ENCODE measurements at regions not wholly inside any gene's neighbourhood (a gene's known extent, or its start where the extent isn't known, plus 50 kb on each side); places are given as distances from the start of the nearest gene placed in this dataset.

- DNase-seq (no peak), ATAC-seq (no peak)
- Histone ChIP-seq H3K4me1 (no peaks in the 10 kb centered on the region), H3K4me3 (no peak overlapping the region), H3K27ac (no peak overlapping the region), H3K27me3 (ENCODE audit: low read depth) (no peaks in the 10 kb centered on the region), H3K36me3 (no peaks in the 10 kb centered on the region), H3K9me3 (no peaks in the 10 kb centered on the region)
- no peak for TF ChIP-seq CTCF (IDR thresholded peaks at IDR 0.05)
- intact Hi-C loops (cut with DNase I), result no loop called here
These were observed 195.5 kb upstream of the FOXA2 start for GRCh38 chr20:22779878-22780277.

GRCh38 chr20:22781869-22782268, 197.5 kb upstream of the FOXA2 start:
- no peaks in the 10 kb centered on the region for H3K9me3 ChIP-seq
- intact Hi-C loops (cut with DNase I), result no loop called here
- DNase-seq (no peak), ATAC-seq (no peak)
- TF ChIP-seq CTCF (IDR thresholded peaks at IDR 0.05), result no peak
- H3K4me1 ChIP-seq, result no peaks in the 10 kb centered on the region
- no peak overlapping the region for H3K4me3 ChIP-seq
- H3K27ac ChIP-seq, result no peak overlapping the region
- H3K36me3 ChIP-seq, result no peaks in the 10 kb centered on the region
- no peaks in the 10 kb centered on the region for H3K27me3 ChIP-seq (ENCODE audit: low read depth)

GRCh38 chr20:22789676-22790075, 205.3 kb upstream of the FOXA2 start:
- no peak overlapping the region for H3K27ac ChIP-seq
- no peak for TF ChIP-seq CTCF (IDR thresholded peaks at IDR 0.05)
- peaks cover 10% of the 10 kb centered on the region for H3K4me1 ChIP-seq
- H3K27me3 ChIP-seq (ENCODE audit: low read depth), result no peaks in the 10 kb centered on the region
- no peaks in the 10 kb centered on the region for H3K9me3 ChIP-seq
- intact Hi-C loops (cut with DNase I), result no loop called here
- no peaks in the 10 kb centered on the region for H3K36me3 ChIP-seq
- ATAC-seq, result no peak
- no peak for DNase-seq
- H3K4me3 ChIP-seq, result no peak overlapping the region

GRCh38 chr20:22791396-22791795, 207.0 kb upstream of the FOXA2 start:
- peaks cover 25% of the 10 kb centered on the region for H3K4me1 ChIP-seq
- no peak for TF ChIP-seq CTCF (IDR thresholded peaks at IDR 0.05)
- H3K9me3 ChIP-seq, result no peaks in the 10 kb centered on the region
- intact Hi-C loops (cut with DNase I), result no loop called here
- ATAC-seq, result no peak
- no peak overlapping the region for H3K4me3 ChIP-seq
- no peak overlapping the region for H3K27ac ChIP-seq
- no peak for DNase-seq
- no peaks in the 10 kb centered on the region for H3K36me3 ChIP-seq
- H3K27me3 ChIP-seq (ENCODE audit: low read depth), result no peaks in the 10 kb centered on the region

- H3K27ac ChIP-seq, result no peak overlapping the region
- no peak for TF ChIP-seq CTCF (IDR thresholded peaks at IDR 0.05)
- H3K4me3 ChIP-seq, result no peak overlapping the region
- no peaks in the 10 kb centered on the region for H3K36me3 ChIP-seq
- ATAC-seq, result no peak
- intact Hi-C loops (cut with DNase I), result no loop called here
- H3K27me3 ChIP-seq (ENCODE audit: low read depth), result no peaks in the 10 kb centered on the region
- no peak for DNase-seq
- peaks cover 31% of the 10 kb centered on the region for H3K4me1 ChIP-seq
- H3K9me3 ChIP-seq, result no peaks in the 10 kb centered on the region
These were observed 207.6 kb upstream of the FOXA2 start for GRCh38 chr20:22791877-22792525.

Data from lower lobe of right lung (tissue), 2 donors.